Activated naive CD4-positive, alpha-beta T cell (primary cell): ENCODE measurements at regions not wholly inside any gene's neighbourhood (a gene's known extent, or its start where the extent isn't known, plus 50 kb on each side); places are given as distances from the start of the nearest gene placed in this dataset.
"Not testable (repeated sequence)": the region's sequence is repeated elsewhere in the genome, so short reads cannot be mapped to it uniquely, and the experiment has no call there.

Experiments
- DNase-seq, 4 experiments: peaks; one replicate each; lab custom pipeline; 2025; lab: John Stamatoyannopoulos, UW

DNA sequence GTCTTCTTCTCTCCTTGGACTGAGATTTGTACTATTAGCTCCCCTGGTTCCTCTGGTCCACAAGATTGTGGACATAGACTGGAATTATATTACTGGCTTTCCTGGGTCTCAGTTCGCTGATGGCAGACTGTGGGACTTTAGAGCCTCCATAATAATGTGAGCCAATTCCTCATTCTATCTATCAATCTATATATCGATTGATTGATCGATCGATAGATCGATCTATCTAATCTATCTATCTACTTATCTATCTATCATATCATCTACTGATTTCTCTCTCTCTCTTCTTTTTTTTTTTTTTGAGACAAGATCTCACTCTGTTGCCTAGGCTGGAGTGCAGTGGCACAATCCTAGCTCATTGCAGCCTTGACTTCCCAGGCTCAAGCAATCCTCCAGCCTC, 51.5 kb upstream of the DDR1 start:
- no peak for DNase-seq

DNA sequence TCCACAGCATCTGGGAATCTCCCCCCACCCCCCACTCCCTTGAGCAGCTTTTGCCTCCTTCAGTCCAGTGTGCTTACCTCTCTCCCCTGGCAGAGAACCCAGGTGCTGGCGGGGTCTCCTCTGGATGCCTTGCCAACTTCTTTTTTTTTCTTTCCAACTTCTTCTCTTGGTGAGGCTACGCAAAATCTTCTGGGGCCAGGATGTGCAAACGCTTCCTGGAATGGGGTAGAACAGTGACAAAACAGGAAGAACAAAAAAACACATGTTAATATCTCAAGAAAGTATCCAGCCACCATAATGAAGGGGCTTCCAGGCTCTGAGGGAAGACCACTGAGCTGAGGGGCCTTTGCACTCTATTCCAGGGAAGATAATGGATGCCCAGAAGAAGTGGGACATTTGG, 53.9 kb upstream of the DDR1 start:
- no peak for DNase-seq

DNA sequence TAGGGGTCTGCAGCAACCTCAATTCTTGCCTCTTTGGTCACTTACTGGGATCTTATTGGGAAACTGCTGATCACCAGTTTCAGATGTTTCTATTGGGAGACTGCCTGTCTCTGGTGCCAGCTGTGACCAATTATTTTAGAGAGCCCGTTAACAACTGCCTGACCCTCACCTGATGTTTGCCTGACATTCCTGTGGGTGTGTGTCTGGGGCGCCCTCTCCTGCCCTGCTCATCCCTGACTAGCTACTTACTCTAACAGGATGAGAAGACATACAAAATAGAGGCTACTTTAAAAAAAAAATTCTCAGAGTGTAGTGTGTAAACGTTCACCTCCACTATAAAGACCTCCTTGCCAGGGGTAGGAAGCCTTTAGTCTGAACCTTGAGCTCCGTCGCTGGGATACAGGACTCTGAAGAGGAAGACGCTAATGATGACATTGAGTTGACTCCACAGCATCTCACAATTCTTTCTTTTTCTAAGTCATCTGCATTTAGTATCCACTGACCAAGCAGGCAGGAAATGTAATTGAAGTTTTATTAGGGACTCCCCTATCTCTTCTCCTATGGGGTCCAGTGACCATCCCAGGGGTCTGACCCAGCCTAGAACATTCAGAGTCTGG, 54.6 kb upstream of the DDR1 start:
- DNase-seq = no peak

DNA sequence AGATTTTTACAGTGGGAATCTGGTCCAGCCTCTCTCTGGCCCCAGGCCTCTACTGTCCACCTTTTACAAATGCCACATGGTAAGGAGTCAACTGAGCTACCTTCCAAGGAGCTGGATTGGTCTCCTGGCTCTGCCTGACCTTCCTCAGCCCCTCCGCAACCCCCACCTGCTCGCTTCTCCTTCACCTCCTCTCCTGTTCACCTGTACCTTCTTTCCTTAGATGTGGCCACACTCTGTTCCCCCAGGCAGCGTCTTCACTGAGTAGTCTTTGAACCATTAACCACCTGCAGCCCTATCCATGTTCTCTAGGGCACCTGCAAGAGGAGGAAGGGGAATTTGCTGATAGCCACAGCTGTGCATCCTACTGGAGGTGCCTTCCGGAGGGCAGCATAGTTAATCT, 55.3 kb upstream of the DDR1 start:
- DNase-seq = no peak

DNA sequence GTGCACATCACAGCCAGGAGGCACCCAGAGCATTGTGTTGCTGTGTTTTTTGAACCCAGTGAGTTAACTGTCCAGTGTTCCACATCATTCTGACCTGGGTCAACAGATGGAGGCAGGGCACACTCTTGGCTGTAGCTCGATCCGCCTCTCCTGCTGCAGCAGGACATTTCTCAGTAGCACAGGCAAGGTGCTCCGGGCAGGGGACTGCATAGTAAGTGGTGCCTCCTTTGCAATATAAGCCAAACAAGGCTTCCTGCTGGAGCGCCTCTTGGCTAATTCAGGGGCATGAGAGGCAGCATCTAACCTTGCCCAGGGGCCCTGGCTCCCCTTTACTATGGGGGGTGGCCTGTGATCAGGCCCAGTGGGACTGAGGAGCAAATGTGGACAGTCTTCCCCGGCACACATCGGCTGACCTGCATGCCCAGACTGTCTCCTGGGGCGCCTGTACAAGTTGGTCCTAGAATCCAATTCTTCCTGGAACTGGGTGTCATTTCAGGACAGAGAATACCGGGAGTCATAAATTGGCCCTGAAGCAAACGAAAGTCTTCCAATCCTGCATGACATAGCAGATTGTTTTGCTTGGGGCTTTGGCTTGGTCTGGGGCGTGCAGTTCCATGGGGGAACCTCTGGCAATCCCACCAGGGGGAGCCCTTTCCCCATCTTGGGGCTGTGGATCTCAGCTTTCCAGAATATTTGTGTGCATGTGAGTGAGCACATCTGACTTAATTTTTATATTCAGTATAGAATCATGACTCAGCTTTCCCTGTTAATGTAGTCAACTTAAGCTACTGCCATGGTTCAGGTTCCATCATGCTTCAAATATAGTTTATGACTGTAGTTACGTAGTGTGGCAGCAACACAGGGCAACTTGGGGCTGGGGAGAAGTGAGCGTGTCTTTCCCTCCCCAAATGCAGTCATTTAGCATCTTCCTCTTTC, 56.0 kb upstream of the DDR1 start:
- peak; percentile 57 to 78 (median 74) for DNase-seq

DNA sequence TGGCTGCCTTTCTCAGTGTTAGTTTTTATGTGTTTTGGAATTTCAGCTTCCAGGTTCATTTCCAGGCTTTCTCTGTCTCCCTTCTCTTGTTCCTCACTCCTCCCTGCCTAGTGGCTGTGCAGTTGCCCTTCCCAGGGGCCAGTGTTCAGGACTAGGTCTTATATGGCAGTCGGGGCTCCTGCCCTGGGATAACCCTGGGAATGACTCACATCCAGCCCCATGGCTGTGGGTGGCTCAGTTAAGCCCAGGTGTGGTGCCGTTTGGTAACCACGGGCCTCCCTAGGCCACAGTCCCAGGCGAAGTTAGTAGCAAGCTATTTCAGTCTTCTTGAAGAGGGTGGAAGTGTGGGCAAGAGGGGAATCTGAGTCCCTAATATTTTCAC, 57.4 kb upstream of the DDR1 start:
- DNase-seq = no peak

DNA sequence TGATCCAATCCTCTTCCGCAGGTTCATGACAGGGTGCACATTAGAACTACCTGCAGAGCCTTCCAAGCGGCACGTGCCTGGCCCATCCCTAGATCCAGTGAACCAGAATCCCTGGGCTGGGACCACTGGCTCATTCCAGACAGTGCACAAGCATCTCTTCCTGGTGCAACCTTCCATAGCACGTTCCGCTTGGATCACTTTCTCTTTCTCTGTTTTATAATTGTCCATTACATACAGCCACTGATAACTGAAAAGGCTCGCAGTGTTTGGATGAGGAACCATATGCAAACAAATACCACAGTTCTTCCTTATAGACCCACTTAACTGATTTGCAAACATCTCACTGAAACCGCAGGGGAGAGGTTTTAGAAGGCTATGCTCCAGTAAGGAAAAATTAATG, 59.6 kb upstream of the DDR1 start:
- no peak for DNase-seq

DNA sequence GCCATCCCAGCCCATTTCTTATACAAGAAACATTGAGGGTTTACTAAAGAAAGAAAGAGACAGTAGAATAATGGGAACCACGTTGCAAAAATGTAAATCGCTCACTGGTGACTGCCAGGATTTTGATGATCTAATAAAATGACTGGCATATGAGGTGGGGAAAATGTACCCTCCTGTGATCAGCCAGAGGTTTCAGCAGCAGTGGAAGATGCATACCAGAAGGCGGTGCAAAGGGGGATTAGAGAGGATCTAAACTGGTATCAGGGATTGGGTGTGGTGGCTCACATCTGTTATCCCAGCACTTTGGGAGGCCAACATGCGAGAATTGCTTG, 60.8 kb upstream of the DDR1 start:
- no peak for DNase-seq

DNA sequence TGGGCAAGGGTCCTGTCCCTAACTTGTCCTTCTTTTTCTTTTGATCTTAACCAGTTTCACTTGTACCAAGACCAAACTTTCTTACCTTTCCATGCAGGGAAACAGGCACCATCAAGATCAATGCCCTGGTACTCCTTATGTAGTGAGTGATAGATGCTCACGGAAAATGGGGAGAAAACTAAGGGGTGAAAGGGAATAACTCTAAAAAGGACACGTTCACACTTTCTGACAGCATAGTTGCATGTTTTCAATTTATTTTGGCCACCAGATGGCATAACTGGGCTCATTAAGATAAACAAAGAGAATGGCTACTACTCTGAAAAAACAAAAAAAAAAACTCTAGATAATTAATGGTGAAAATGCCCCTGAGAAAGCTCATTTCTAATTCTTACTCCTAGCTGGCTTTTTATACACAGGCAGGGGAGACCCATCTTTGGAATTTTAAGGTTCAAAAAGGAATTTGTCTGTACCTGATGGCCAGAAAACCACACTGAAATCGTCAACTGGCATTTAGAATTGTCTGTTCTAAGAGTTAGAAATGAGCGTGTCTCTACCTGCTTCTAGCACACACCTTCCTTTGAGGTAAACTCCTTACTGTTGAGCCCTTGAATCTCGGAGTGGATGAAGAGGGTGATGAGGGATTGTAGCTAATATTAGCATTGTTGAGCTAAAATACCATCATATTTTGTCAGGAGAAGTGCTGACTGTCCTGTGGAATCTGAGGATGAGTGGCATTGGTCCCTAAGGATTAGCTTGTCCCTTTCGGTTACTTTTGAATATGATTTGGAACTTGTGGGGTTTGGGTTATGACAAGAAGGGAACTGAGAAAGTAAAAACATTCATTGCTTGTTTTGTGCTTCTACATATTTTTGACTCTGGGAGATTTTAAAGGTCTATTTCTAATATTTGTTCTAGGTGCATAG, 62.2 kb upstream of the DDR1 start:
- DNase-seq = no peak

DNA sequence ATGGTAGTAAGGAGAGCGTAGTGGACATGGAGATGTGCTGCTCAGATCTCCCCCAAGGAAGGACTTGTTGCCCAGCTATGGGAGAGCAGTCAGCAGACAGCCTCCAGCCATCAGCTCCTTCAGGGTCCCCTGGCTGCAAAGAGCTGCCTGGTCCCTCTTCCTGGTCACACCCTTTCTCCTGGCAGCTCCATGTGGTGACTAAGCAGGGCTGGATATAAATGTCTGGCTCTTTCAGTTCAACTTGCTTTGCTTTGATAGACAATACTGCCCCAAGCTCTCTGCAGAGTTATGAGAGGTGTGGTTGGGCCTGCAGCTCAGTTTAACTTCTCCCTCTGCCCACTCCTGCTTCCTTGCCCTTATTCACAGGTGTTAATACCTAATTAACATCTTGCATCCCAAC, 64.1 kb upstream of the DDR1 start:
- no peak for DNase-seq

DNA sequence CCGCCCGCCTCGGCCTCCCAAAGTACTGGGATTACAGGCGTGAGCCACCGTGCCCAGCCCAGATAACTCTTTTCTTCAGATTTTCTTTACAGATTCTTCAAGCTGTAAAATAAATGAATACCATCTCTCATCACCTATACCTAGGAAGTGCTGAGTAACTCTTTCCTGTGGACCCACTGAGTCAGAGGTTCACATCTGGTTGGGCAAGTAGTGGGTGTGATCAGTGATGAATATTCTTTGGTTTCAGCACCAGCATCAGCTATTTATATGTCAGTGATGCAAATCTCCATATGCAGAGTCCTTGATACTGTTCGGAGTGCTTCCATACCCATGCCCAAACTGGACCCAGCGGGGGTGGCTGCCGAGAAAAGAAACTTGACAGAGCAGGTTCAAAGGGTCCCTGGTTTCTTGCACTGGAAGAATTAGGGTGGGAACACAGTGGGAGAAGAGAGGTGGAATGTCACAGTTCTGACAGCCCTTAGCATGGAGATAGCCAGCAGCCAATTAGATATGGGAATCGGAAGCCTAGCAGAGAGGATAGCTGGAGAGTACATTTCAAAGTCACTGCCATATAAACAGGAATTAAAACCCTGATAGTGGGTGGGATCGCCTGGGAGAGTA, 64.9 kb upstream of the DDR1 start:
- no peak for DNase-seq

DNA sequence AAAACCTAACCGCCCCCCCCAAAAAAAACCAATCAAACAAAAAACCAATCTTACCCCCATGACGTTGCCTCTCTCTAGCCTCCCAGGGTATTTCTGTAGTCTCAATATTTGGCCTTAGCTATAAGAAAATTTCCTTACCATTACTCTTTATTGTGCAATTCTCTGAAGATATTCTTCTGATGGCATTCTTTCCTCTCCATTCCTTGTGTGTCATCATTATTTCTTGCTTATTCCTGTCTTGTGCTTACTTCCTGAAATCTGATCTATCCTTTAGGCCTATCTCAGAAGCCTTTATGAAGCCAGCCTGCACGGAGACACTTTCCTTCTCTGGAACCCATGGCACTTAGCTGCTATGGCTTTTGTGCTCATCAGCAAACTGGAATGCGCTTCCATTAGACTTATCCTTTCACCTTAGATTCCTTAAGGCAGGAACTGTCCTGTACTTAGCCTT, 65.9 kb upstream of the DDR1 start:
- DNase-seq = no peak

DNA sequence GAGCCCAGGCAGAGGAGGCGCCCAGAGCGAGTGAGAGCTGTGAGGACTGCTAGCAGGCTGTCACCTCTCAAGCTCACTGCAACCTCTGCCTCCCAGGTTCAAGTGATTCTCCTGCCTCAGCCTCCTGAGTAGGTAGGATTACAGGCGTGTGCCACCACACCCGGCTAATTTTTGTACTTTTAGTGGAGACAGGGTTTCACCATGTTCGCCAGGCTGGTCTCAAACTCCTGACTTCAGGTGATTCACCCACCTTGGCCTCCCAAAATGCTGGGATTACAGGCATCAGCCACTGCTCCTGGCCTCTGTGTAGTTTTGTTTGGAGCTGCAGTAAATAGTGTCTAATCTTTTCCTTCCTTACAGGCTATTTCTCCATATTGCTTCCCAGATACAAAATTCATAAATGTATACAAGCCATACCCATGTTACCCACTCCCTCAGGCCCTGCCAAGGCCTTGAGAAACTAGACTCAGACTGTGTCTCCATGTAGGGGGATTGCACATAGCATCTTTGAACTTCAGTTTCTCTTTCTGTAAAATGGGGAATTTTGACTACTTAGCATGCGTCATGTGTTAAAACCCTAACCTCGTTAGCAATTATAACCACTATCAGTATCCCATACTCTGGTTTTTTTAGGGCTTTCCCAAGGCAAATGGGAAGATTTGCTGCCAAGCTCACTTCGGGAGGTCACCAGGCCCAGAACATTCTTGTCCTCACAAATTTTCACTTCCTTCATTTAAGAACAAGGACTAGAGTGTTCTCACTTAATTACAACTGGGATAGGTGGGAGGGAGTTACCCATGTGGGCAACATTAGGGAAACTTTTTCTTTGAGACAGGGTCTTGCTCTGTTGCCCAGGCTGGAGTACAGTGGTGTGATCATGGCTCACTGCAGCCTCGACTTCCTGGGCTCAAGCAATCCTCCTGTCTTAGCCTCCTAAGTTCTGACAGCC, 67.3 kb upstream of the DDR1 start:
- no peak for DNase-seq

DNA sequence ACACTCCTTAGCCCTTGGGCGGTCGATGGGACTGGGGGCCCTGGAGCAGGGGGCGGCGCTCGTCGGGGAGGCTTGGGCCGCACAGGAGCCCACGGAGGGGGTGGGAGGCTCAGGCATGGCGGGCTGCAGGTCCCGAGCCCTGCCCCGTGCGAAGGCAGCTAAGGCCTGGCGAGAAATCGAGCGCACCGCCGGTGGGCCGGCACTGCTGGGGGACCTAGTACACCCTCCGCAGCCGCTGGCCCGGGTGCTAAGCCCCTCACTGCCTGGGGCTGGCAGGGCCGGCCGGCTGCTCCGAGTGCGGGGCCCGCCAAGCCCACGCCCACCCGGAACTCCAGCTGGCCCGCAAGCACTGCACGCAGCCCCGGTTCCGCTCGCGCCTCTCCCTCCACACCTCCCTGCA, 68.0 kb upstream of the DDR1 start:
- not testable (repeated sequence) for DNase-seq

DNA sequence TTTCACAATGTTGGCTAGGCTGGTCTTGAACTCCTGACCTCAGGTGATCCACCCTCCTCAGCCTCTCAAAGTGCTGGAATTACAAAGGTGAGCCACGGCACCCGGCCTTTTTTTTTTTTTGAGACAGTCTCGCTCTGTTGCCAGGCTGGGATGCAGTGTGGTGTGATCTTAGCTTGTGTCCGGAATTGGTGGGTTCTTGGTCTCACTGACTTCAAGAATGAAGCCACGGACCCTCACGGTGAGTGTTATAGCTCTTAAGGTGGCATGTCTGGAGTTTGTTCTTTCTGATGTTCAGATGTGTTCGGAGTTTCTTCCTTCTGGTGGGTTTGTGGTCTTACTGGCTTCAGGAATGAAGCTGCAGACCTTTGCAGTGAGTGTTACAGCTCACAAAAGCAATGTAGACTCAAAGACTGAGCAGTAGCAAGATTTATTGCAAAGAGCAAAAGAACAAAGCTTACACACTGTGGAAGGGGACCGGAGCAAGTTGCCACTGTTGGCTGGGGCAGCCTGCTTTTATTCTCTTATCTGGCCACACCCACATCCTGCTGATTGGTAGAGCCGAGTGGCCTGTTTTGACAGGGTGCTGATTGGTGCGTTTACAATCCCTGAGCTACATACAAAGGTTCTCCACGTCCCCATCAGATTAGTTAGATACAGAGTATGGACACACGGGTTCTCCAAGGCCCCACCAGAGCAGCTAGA, 69.1 kb upstream of the DDR1 start:
- not testable (repeated sequence) for DNase-seq

DNA sequence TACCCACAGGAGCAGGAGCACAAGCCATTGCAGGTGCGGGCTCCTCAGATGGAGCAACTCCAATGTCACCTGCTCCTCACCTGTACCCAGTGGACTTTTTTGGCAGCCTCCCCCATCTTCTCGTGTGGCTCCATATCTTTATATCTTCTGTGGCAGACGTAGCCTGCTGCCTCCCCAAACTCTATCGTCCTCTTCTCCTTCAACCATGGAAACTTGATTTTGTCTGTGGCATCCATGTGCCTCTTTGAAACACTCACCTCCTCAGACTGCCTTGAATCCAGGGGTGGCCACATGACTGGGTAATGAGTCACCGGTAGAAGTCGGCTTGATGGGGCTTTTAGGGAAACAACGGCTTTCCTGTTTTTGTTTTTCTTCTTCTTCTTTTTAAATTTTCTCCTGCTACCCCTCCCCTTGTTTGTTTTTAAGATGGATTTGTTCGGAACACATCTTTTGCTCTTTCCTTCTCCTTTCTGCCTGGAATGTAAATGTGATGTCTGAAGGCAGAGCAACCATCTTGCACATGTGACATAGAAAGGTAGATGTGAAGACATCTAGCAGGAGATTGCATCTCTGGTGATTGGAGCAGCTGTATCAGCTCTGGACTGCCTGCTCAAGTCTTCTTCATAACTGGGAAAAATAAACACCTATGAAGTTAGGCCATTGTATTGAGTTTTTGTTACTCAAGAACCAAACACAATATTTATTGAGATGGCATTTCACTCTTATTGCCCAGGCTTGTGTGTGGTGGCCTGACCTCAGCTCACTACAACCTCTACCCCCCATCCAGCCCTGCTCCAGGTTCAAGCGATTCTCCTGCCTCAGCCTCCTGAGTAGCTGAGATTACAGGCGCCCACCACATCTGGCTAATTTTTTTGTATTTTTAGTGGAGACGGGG, 69.9 kb upstream of the DDR1 start:
- no peak for DNase-seq

DNA sequence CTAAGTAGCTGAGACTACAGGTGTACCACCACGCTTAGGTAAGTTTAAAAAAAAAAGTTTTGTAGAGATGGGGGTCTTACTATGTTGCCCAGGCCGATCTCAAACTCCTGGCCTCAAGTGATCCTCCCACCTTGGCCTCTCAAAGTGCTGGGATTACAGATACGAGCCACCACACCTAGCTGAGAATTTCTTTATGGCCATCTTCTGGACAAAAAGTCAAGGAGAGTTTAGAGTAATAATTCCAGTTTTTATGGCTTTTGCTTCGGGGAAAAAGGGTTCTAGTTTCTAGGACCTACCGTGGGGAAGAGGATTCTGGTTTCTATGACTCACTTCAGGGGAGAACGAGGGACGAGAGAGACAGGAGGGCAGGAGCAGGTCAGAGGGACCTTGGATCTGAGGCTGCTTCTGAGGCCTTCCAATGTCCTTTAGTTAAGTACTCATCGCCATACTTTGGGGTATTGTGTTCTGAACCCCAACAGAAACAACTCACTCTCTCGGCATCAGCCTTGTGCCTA, 69.3 kb upstream of the IER3 start:
- no peak for DNase-seq

DNA sequence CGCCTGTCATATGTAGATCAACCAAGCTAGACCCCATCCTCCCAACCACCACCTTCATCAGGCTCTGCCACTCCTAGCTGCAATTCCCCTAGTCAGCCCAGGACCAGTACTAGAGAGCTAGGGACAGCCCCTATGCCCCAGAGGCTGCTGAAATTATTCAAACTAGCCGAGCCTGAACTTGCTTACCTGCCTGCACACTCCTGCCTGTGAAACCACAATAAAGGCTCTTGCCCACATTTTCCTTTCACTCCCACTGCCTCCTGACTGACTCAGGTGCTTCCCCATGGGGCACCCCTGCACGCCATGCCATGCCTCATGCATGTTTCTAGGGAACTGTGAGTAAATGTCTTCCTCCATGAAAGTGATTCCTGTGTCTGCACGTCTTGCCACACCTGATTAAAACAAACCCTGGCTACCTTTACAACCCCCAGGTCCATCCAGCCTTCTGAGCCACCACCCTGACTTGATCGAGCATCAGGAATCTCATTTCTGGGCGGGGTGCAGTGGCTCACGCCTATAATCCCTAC, 66.5 kb upstream of the IER3 start:
- DNase-seq = peak in 2 of 4 experiments; percentile 48 to 53

DNA sequence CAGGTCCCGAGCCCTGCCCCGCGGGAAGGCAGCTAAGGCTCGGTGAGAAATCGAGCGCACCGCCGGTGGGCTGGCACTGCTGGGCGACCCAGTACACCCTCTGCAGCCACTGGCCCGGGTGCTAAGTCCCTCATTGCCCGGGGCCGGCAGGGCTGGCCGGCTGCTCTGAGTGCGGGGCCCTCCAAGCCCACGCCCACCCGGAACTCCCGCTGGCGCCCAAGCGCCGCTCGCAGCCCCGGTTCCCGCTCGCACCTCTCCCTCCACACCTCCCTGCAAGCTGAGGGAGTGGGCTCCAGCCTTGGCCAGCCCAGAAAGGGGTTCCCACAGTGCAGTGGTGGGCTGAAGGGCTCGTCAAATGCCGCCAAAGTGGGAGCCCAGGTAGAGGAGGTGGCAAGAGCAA, 63.2 kb upstream of the IER3 start:
- not testable (repeated sequence) for DNase-seq
